Astrocyte of the cerebellum (primary cell): ENCODE measurements at regions not wholly inside any gene's neighbourhood (a gene's known extent, or its start where the extent isn't known, plus 50 kb on each side); places are given as distances from the start of the nearest gene placed in this dataset.

ENCODE experiments used
- DNase-seq: peaks from one replicate; pipeline ENCODE4 v3.0.0-alpha.2; 2011; ENCODE audit warnings: low read depth
- H3K4me3 ChIP-seq: 2 replicates; pipeline ENCODE4 v1.5.1; 2011; ENCODE audit warnings: mild to moderate bottlenecking, low read depth, low read length, moderate library complexity
- CTCF ChIP-seq: IDR thresholded peaks from 2 replicates; pipeline ENCODE4 v1.5.1; 2012; ENCODE audit warnings: low read length, low read depth, moderate library complexity, mild to moderate bottlenecking; ENCODE audit errors: missing control alignments
- in situ Hi-C: cut with HindIII; loops from 2 replicates; pipeline ENCODE4 v1.10.0; 2017; ENCODE audit warnings: low sequenced_read_pairs

GRCh38 chr3:65080432-65080831, 392.6 kb upstream of the ADAMTS9 start:
- no peak for TF ChIP-seq CTCF
- no peak for DNase-seq
- no peak overlapping the region for H3K4me3 ChIP-seq
- in situ Hi-C loops = no loop called here

GRCh38 chr3:65079560-65079959, 391.8 kb upstream of the ADAMTS9 start:
- no peak for DNase-seq
- no peak overlapping the region for H3K4me3 ChIP-seq
- in situ Hi-C loops = no loop called here
- TF ChIP-seq CTCF = no peak

GRCh38 chr3:65078748-65079147, 390.9 kb upstream of the ADAMTS9 start:
- in situ Hi-C loops = no loop called here
- H3K4me3 ChIP-seq = no peak overlapping the region
- no peak for TF ChIP-seq CTCF
- DNase-seq = no peak

- no peak for DNase-seq
- no peak overlapping the region for H3K4me3 ChIP-seq
- in situ Hi-C loops = no loop called here
- no peak for TF ChIP-seq CTCF
Measured at GRCh38 chr3:65077124-65077523, 389.3 kb upstream of the ADAMTS9 start.

GRCh38 chr3:65070968-65071367, 383.2 kb upstream of the ADAMTS9 start:
- DNase-seq = no peak
- H3K4me3 ChIP-seq = no peak overlapping the region
- in situ Hi-C loops = no loop called here
- TF ChIP-seq CTCF = no peak

GRCh38 chr3:65060904-65061303, 373.1 kb upstream of the ADAMTS9 start:
- no peak for TF ChIP-seq CTCF
- DNase-seq = no peak
- in situ Hi-C loops = no loop called here
- H3K4me3 ChIP-seq = no peak overlapping the region

- H3K4me3 ChIP-seq = no peak overlapping the region
- in situ Hi-C loops = no loop called here
- no peak for TF ChIP-seq CTCF
- DNase-seq = no peak
Measured at GRCh38 chr3:65052101-65052500, 364.3 kb upstream of the ADAMTS9 start.
